ENCODE measurements at regions not wholly inside any gene's neighbourhood (a gene's known extent, or its start where the extent isn't known, plus 50 kb on each side); places are given as distances from the start of the nearest gene placed in this dataset.

GRCh38 chr5:25754895-25755294 is 1110.1 kb upstream of the CDH10 start:
- TF ChIP-seq CTCF (conservative IDR thresholded peaks at IDR 0.05; ENCODE audit: low read depth, low read length): no peak
- TF ChIP-seq EZH2phosphoT487 (IDR thresholded peaks at IDR 0.05; ENCODE audit: borderline replicate concordance, low read length): no peak
